OCI-LY3 (cell line): ENCODE measurements at regions not wholly inside any gene's neighbourhood (a gene's known extent, or its start where the extent isn't known, plus 50 kb on each side); places are given as distances from the start of the nearest gene placed in this dataset.

Experiments used
- EZH2phosphoT487 ChIP-seq: fragments of 200-600 bp; shearing (Covaris generic); IDR thresholded peaks from 2 replicates; pipeline ENCODE4 v1.6.1; 2018; ENCODE audit warnings: antibody characterized with exemption, mixed run types, low read depth
- TF ChIP-seq, protein P1 (sequence below): fragments of 200-600, 300-600 bp; sonication (generic); IDR thresholded peaks from 2 replicates; pipeline ENCODE4 v1.5.1; 2014; ENCODE audit warnings: antibody characterized with exemption, low read length, low read depth

DNA sequence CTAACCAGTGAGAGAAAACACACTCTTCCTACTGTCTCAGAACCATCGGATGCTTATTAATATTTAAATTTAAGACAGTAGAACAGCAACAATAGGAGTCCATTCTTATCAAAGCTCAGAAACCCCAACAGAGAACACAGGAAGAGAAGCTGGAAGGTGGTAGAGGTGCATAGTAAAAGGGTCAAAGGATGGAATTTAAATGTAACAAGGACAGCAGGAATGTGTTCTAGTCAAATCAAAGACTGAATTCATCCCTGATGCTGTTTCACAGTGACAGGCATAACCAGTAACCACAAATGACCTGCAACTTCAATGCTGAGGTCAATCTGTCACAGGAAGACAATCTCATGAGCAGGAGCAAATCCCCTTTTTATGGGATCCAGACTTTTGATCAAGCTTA, 1259.7 kb downstream of the XPNPEP1 start:
- TF ChIP-seq, protein P1, sequence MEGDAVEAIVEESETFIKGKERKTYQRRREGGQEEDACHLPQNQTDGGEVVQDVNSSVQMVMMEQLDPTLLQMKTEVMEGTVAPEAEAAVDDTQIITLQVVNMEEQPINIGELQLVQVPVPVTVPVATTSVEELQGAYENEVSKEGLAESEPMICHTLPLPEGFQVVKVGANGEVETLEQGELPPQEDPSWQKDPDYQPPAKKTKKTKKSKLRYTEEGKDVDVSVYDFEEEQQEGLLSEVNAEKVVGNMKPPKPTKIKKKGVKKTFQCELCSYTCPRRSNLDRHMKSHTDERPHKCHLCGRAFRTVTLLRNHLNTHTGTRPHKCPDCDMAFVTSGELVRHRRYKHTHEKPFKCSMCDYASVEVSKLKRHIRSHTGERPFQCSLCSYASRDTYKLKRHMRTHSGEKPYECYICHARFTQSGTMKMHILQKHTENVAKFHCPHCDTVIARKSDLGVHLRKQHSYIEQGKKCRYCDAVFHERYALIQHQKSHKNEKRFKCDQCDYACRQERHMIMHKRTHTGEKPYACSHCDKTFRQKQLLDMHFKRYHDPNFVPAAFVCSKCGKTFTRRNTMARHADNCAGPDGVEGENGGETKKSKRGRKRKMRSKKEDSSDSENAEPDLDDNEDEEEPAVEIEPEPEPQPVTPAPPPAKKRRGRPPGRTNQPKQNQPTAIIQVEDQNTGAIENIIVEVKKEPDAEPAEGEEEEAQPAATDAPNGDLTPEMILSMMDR, result no peak
- no peak for TF ChIP-seq EZH2phosphoT487
